ENCODE measurements at regions not wholly inside any gene's neighbourhood (a gene's known extent, or its start where the extent isn't known, plus 50 kb on each side); places are given as distances from the start of the nearest gene placed in this dataset.
"Not testable (repeated sequence)": the region's sequence is repeated elsewhere in the genome, so short reads cannot be mapped to it uniquely, and the experiment has no call there.

GRCh38 chr9:28524309-28524708 lies 951.0 kb upstream of the C9orf72 start:
- not testable (repeated sequence) for DNase-seq

- DNase-seq = no peak
Observed at GRCh38 chr9:28528049-28528448, 954.8 kb upstream of the C9orf72 start.

- DNase-seq = no peak
Observed at GRCh38 chr9:28538132-28538531, 964.9 kb upstream of the C9orf72 start.

GRCh38 chr9:28539434-28540070 lies 966.3 kb upstream of the C9orf72 start:
- peak; percentile 66 for DNase-seq

- DNase-seq = no peak
Observed at GRCh38 chr9:28542928-28543327, 969.6 kb upstream of the C9orf72 start.

- no peak for DNase-seq
Observed at GRCh38 chr9:28547527-28547926, 974.2 kb upstream of the C9orf72 start.

GRCh38 chr9:28563291-28563934 lies 990.1 kb upstream of the C9orf72 start:
- no peak for DNase-seq

GRCh38 chr9:28583832-28584231 lies 1010.6 kb upstream of the C9orf72 start:
- DNase-seq = no peak

GRCh38 chr9:28584542-28584941 lies 1011.3 kb upstream of the C9orf72 start:
- no peak for DNase-seq

- DNase-seq = no peak
Observed at GRCh38 chr9:28587052-28587451, 1013.8 kb upstream of the C9orf72 start.

GRCh38 chr9:28598408-28598807 lies 1025.1 kb upstream of the C9orf72 start:
- DNase-seq = peak; percentile 96

- DNase-seq = no peak
Observed at GRCh38 chr9:28600226-28600625, 1026.9 kb upstream of the C9orf72 start.

- no peak for DNase-seq
Observed at GRCh38 chr9:28607843-28608242, 1034.6 kb upstream of the C9orf72 start.

- DNase-seq = no peak
Observed at GRCh38 chr9:28610339-28610738, 1037.1 kb upstream of the C9orf72 start.

GRCh38 chr9:28616310-28616709 lies 1043.0 kb upstream of the C9orf72 start:
- no peak for DNase-seq

- DNase-seq = no peak
Observed at GRCh38 chr9:28620011-28620410, 1046.7 kb upstream of the C9orf72 start.

- DNase-seq = no peak
Observed at GRCh38 chr9:28620661-28621060, 1047.4 kb upstream of the C9orf72 start.

- no peak for DNase-seq
Observed at GRCh38 chr9:28624771-28625170, 1051.5 kb upstream of the C9orf72 start.

GRCh38 chr9:28628031-28628430 lies 1054.8 kb upstream of the C9orf72 start:
- DNase-seq = no peak

GRCh38 chr9:28648723-28649122 lies 1075.4 kb upstream of the C9orf72 start:
- no peak for DNase-seq

- no peak for DNase-seq
Observed at GRCh38 chr9:28650327-28650726, 1077.0 kb upstream of the C9orf72 start.

- DNase-seq = no peak
Observed at GRCh38 chr9:28651050-28651722, 1077.9 kb upstream of the C9orf72 start.

GRCh38 chr9:28653216-28653615 lies 1079.9 kb upstream of the C9orf72 start:
- DNase-seq = peak; percentile 15

- no peak for DNase-seq
Observed at GRCh38 chr9:28656727-28657126, 1083.4 kb upstream of the C9orf72 start.

Data from COR-L47 (cell line).